ENCODE measurements at regions not wholly inside any gene's neighbourhood (a gene's known extent, or its start where the extent isn't known, plus 50 kb on each side); places are given as distances from the start of the nearest gene placed in this dataset.
"Not testable (repeated sequence)": the region's sequence is repeated elsewhere in the genome, so short reads cannot be mapped to it uniquely, and the experiment has no call there.

DNA sequence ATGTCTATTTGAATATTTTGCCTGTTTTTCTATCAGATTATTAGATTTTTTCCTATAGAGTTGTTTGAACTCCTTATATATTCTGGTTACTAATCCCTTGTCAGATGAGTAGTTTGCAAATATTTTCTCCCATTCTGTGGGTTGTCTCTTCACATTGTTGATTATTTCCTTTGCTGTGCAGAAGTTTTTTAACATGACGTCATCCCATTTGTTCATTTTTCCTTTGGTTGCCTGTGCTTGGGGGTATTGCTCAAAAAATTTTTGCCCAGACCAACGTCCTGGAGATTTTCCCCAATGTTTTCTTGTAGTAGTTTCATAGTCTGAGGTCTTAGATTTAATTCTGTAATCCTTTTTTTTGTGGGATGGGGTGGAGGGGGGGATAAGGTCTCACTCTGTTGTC is 168.7 kb upstream of the NFIA start:
- not testable (repeated sequence) for DNase-seq

DNA sequence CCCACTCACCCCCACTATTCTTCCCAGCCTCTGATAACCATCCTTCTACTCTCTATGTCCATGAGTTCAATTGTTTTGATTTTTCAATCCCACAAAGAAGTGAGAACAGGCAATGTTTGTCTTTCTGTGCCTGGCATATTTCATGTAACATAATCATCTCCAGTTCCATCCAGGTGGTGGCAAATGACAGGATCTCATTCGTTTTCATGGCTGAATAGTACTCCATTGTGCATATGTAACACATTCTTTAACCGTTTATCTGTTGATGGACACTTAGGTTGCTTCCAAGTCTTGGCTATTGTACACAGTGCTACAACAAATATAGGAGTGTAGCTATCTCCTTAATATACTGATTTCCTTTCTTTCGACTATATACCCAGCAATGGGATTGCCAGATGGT is 169.3 kb upstream of the NFIA start:
- no peak for DNase-seq

DNA sequence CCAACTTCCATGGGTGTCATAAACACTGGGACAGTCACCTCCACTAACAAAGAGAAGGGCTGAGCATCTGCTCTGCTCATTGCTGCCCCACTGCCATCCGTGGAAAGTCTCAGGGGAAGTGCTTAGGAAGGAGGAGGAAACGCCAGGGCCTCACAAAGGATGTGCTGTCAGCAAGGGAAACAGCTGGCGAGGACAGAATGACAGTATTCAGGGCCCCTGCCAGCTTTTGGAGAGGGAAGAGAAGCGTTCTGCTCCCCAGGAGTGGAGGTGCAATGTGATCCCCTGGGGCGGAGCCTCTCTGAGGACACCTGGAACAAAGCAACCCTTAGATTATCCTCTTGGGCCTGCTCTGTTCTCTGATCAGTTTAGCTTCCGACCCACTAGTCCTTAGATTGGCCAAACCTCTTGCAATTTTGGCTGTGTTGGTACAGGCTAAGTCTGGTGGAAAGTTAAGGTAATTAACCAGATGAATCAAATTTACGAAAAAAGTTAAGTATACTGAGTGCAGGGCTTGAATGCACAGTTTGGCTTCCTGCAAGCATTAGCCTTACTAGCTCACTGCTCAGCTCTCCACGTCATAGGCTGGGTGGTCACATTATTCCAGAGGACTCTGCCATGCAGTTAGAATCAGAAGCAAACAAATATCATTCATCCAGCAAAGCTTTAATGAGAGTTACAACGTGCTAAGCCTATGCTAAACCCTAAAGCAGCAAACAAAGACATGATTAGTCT is 170.2 kb upstream of the NFIA start:
- DNase-seq, result peak; percentile 88

DNA sequence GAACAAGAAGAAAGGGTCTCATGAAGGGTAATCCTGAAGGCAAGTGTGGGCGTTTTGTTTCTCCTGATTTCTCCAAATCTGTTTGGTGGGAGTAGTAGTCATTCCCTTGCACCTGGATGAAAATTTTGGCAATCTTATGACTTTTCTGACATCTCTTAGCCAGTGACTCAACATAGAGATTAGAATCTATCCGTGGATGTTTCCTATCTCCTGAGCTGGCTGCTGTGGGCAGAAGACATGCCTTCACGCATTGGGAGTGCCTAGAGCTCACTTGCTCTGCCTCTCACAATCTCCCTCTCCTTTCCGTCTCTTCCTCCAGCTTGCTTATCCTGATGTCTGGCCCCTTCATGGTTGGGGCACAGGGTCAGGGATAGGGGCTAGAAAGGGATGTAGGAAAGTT is 174.2 kb upstream of the NFIA start:
- DNase-seq, result no peak

DNA sequence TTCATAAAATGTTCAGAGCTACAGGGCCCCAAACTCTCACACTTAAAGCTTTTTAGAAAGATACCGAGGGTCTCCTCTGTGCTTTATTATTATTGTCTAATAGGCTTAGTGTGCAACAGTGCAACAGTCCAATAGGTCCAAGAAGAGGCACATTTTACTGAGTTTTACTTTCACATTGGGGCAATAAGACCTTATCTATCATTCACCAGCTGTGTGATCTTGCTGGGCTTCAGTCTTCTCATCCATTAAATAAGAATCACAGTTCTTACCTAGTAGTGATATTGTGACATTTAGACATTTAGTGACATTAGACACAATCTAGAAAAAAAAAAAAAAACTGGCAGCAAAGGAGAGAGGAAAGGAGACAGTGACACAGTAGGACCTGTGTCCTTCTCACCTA is 175.8 kb upstream of the NFIA start:
- DNase-seq, result no peak

DNA sequence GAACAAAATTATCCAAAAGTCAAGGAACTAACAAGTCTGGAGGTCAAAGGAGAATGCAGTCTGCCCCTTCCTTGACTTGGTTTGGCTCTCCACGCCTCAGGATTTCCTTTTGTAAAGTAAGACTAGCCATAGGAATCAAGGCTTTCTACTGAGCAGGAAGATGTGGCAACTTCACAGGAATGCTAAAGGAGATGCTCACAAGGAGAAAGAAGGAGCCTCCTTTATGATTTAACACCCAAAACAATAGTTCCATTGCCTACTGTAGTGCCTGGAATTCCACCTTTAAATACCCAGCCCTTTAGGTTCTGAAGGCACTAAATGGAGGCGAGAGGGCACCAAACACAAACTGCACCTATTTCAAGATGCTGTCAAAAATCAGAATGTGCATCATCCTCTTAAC is 176.3 kb upstream of the NFIA start:
- no peak for DNase-seq

DNA sequence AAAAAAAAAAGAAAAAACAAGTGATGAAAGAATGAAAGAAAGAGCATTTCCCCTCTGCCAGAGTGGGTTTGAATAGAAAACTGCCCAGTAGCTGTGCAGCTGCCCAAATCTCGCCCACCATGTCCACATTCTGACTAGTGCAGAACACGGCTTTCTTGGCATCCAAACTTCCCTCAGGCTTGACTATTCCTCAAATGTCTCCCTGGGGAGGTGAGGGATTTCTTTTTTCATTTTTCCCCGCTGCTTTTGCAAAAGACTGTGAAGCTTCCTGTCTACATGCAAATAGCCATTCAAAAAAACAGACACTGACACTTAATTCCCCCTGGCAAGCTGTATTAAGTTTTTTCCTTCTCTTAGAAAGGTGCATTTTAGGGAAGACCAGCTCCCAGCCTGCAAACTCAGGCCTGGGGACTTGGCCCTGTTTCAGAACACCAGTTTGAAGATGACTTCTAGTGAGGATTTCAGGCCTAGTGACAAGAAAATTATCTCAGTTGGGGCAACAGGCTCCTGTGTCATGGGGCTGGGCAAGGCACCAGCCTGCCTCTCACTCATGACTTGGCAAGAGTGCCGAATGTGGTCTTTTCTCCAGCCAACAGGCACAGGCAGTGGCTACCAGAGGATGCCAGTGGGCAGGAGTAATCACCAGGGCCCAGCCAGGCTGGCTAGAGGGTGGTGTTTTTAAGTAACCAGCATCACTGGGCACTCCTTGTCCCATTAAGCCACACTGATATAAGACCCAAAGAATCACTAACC is 178.1 kb upstream of the NFIA start:
- peak; percentile 95 for DNase-seq

DNA sequence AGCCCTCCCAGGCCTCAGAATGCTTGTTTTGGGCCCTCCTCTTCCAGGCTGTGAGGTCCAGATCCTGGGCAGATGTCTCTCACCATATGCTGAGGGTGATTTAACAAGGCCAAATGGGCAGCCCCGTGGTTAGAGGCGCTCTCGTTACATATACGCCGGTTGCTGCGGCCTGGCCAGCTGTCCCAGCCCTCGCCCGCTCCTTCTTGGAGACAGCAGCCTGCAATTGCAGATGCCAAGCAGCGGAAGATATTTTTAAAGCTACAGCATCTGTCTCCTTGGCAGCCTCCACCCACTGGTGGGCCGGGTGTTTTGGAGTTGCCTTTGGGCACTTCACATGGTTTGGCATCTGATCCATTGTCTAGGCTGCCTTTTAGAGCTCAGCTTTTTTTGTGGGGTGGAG is 178.8 kb upstream of the NFIA start:
- DNase-seq, result peak; percentile 97

DNA sequence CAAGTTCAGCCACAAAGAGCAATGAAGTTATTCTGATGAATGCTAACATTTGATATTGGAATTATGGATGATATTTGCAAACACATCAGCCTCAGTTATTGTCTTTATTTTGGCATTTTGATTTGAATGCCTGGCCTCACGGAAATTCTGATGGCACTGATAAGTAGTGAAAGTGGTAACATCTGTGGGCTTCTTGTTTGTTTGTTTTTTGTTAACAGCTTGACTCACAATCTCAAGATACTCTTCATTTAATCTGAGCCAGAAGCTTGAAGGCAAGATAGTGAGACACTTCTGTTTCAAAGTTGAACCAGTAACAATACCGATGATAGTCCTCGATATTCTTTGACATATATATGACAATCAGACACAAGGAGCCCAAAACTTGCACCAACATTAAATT is 182.9 kb upstream of the NFIA start:
- DNase-seq, result no peak

DNA sequence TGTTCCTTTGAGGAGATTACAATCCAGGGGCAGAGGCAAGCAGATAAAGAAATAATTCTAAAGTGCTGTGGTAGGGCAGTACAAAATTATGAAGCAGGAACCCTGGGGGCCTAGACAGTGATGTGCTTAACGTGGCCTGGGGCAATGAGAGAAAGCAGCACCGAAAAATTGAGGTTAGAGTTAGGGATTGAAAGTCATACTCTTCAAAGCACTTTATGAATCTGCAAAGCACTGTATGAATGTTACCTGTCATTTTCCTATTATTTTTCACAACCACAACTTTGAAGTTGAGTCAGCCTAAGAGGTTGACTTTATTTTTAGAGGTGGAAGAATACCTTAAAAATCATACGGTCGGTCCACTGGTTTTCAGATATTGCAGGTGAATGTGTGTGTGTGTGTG is 183.4 kb upstream of the NFIA start:
- no peak for DNase-seq

DNA sequence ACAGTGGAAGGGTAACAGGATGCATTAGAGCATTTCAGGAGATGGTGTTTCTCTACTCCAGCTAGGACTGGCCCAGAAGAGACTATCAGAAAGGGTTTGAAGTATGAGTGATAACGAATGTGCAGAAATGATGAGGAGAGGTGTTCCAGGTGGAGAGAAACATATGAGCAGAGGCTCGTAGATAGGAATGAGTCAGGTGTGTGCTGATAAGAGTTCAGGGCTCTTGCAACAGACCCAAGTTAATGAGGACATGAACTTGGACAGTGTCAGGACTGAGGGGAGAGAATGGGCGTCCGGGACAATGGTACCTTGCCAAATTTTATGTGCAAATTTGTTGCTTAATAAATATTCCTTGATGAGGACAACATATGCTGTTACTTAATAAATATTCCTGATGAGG is 183.9 kb upstream of the NFIA start:
- no peak for DNase-seq

DNA sequence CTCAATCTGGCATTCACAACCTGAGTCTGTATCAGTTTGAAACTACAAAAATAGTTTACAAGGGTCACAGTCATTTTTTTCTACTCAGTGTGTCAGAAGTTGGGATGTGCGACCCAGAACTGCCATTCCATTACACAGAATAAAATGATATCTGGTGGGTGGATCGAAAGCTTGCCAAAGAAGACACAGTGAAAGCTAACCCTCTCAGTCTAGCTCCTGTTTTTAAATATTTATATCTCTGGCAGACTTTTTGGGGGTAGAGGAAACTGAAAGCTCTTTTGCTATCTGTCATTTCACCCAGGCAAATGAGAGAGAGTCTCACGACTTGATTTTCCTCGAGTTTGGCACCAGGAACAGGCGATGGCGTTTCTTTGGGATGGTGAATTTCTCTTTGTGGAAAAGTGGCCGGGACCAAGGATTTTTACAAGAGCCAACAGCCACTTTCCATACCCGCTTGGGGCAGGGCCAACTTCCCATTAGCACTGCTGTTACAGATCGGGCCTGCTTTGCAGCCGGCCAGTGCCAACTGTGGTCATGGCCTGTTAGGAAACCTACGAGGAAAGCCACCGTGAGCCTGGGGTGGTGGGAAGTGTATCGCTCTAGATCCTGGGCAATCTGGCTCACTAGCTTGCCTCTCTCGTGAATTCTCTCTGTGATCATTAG is 185.5 kb upstream of the NFIA start:
- DNase-seq, result peak; percentile 96

DNA sequence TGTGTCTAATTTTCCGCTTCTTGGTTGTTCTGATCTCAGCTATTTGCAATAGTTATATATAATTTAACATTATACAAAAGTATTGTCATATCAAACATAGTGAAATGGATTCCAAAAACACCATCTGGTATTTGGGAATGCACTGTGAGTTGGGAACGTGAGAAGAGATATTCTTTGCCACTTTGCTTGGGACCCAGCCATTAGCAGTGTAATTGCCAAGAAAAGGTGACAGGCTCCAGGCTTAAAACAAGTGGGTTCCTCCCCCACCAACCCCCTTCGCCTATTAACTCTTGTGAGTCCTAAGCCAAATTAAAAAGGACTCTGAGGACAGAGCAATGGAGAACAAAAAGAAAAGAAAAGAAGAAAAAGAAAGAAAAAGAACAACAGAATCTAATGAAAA is 186.7 kb upstream of the NFIA start:
- peak; percentile 89 for DNase-seq

DNA sequence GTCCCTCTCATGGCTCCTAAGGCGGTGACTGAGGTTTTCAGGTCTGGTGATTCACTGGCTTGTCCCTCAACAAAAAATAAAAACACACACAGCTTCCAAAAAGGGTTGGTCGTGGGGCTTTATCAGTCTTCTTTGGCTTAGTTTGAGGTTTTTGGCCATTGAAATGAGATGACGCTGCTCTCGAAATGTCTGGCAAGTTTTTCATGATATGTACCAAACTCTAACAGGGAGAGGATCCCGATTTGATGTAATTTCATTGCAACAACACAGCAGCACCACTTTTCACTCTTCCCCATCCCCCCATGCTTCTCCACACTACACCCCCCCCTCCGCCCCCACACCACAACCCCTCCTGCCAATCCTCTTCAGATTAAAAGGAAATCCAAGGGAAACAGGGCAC is 187.1 kb upstream of the NFIA start:
- DNase-seq, result no peak

DNA sequence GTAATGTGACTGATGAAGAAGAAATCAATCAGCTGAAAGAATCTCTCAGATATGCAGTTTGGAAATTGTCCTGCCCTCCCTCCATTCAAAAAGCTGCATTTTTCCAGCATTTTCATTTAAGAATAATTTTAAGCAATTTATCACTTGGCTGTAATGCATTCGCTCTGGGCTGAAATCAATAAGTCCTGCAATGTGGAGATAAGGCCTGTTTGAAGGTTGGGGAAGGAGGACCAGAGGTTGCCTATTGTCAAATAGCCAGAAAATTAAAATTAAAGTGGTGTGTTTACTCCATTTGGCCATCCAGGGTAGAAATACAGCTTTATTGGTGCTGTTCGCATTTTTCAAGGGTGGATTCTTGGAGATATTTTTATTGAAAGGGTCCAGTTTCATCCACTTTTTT is 187.6 kb upstream of the NFIA start:
- DNase-seq, result no peak

DNA sequence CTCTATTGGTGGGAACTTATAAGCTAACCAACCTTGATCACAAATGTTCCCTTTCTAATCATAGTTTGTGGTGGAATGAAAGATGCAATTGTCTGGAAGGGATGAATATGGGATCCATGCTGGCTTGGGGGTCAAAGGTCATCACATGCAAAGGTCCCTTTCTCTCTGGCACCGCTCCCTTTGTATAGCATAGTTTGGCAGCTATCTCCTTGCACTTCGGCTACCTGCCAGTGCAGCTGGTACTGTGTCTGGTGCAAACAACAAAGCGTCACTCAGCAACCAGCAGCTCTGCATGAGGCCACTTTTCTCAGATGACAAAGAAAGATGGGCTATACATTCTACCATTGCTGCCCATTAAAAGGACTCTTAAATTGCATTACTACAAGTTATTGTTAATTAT is 188.2 kb upstream of the NFIA start:
- DNase-seq, result peak; percentile 92

DNA sequence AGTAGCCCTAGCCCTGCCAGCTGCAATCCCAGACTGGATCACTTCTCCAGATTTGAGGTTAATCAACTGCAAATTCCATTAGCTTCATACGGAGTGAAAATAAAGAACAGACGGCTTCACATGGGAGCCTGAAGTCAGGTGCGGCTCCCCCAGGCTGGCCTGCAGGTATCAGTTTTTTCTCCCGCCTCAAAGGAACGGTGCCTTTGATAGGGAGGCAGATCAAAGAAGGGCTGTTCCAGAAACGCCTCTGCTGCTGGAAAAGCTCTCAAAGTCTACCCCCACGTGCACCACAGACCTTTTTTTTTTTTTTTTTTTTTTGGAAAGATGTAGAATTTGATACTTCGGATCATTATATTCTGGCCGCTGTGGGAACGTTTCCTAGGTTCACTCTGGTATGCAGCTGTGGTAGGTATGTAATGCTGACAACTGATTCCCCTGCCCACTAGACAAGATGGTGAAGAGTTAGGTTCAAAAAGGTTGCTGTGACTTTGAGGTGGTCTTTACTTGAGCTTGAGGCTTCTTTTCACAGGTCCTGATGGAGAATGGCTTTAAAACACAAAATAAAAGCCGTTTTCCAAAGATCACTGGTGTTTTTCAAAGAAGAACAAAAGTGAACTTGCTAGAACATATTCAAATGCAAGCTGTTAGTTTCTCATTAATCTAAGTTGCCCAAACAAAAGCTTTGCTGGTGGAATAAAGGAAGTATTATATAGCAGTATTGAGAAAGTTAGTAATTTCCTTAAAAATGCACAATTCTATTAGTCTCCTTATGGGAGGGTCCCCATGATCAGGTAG is 189.0 kb upstream of the NFIA start:
- no peak for DNase-seq

DNA sequence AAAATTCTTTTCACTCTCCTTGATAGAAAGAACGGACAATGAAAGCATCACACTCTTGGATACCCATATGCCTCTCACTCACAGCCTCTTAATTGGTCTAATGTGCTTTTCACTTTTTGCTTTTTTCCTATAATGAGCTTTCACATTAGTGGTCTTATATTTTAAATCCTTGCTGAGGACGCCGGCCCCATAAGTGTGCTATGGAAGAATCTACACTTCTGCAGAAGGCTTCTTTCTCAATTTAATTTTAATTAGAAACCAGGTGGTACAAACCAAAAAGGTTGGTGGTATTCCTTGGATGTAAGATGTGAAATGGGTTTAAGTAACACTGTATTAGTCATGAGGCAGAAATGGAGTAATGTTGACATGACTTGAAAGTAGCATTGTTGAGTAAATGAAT is 190.6 kb upstream of the NFIA start:
- DNase-seq, result no peak

DNA sequence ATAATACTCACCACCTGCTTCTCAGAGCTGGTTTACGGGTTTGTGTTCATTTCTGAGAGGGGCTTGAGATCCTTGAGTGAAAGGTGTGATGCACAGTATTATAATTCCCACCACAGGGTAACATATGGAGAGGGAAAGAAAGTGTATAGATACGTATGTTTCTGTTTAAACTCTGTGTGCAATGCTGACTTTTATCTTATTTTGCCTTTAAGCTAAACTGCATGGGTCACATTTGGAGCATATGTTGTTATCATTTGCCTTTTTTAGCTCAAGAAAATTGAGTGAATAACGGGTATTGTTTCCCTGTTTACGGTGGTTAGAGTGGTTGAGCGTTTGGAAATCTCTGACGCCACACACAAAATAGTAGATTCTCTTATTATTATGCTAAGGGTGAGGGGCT is 191.1 kb upstream of the NFIA start:
- DNase-seq, result no peak

DNA sequence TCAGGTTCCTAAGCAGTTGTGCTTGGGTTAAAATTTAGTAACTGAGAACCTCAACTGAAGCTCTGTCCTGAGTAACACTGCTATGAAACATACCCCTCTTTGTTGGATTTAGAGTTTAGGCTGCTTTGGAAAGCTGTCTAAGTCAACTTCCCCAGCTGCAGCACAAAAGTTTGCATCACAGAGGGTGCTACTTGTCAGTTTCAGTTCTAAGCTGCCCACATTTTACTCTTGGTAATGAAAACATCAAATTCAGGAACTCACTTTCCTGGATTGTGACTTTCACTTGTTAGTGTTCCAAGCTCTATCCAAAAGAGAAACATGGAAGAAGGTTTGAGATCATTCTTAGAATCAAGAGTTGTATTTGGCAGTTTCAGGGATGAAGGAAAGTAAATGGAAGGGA is 191.7 kb upstream of the NFIA start:
- DNase-seq, result no peak

DNA sequence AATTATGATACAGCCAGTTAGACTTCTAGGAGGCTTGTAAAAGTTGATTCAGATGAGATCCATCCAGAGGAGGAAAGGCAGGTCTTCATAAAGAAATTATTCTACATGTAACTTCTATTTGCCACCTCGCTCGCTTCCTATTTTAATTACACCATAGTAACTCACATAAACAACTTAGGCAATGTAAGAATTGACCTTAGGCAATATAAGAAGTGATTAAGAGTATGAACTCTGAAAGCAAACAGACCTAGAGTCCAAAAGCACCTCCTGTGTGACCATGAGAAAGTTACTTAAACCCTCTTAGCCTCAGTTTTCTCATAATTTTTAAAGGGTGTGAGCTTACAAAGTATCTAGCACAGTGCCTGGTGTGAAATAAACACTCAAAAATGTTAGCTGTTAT is 192.7 kb upstream of the NFIA start:
- no peak for DNase-seq

DNA sequence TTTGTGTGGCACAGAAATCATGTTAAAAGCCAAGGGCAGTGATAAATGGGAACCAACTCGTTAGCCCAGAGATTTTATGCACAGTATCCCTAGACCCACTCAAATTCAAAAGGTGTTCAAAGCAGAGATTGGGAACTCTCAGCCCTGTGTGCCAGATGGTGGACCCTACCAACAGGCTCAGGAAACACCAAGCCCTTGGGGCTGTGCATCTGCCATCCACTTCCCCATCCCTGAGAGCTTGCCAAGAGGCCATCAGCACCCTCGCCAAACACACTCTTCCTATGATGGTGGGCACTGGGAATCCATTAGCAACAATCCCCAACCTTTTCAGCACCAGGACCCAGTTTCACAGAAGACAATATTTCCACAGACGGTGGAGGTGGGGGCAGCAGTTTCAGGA is 194.2 kb upstream of the NFIA start:
- DNase-seq, result no peak

DNA sequence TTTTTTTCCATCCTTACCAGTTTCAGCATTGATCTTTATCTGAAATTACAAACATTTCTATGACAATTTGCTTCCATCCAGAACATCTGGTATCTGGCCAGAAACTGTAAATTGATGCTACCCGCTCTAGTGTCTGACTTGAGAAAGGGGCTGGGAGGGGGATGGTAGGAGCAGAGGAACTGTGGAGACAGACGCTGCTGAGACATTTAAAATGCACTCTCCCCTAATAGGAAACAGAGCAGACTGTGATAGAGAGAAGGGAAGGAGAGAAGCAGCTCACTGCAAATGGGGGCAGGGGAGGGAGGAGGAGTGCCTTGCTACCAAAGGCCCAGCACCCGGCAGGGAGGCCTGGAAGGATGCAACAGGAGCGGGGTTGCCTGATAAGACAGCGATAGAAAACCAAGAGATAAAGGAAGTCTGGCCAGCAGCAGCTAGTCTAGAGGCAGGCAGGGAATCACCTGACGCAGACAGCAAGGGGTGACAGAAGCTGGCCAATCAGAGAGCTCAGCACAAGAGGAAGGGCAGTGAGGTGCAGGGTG is 195.5 kb upstream of the NFIA start:
- peak; percentile 54 for DNase-seq
